ENCODE measurements at regions not wholly inside any gene's neighbourhood (a gene's known extent, or its start where the extent isn't known, plus 50 kb on each side); places are given as distances from the start of the nearest gene placed in this dataset.
"Not testable (repeated sequence)": the region's sequence is repeated elsewhere in the genome, so short reads cannot be mapped to it uniquely, and the experiment has no call there.

- TF ChIP-seq CTCF, POLR2A (IDR thresholded peaks at IDR 0.05): not testable (repeated sequence)
These were observed 124.6 kb upstream of the SULF2 start for GRCh38 chr20:47909696-47910369.
